HAP-1 (cell line): ENCODE measurements at regions not wholly inside any gene's neighbourhood (a gene's known extent, or its start where the extent isn't known, plus 50 kb on each side); places are given as distances from the start of the nearest gene placed in this dataset.
A peak's percentile ranks its signal among the peaks of the same experiment; 100 is the strongest.

ENCODE experiments used
- DNase-seq, 2 experiments: peaks; one replicate each; pipeline ENCODE4 v3.0.0-alpha.2; 2016 to 2020; ENCODE audit warnings: low spot score in 2 of 2
- H3K27me3 ChIP-seq: fragments of 250-450 bp; sonication (Bioruptor Pico); 2 replicates; pipeline ENCODE4 v1.5.1; 2020; ENCODE audit warnings: low read depth, mild to moderate bottlenecking, moderate library complexity
- H3K36me3 ChIP-seq: fragments of 250-450 bp; sonication (Bioruptor Pico); replicated peaks from 2 replicates; pipeline ENCODE4 v1.5.1; 2020; ENCODE audit warnings: mild to moderate bottlenecking
- H3K4me1 ChIP-seq: fragments of 250-450 bp; sonication (Bioruptor Pico); 2 replicates; pipeline ENCODE4 v1.5.1; 2020; ENCODE audit warnings: mild to moderate bottlenecking
- H3K4me3 ChIP-seq: fragments of 250-450 bp; sonication (Bioruptor Pico); 2 replicates; pipeline ENCODE4 v1.5.1; 2020; ENCODE audit warnings: mild to moderate bottlenecking, moderate library complexity
- H3K9me3 ChIP-seq: fragments of 250-450 bp; sonication (Bioruptor Pico); 2 replicates; pipeline ENCODE4 v1.5.1; 2020; ENCODE audit warnings: mild to moderate bottlenecking, moderate library complexity
- in situ Hi-C: fragments of 300-500 bp; cut with MboI; formaldehyde crosslinking; loops from 3 replicates; pipeline ENCODE4 v1.14.3; 2020; ENCODE audit warnings: low sequenced_read_pairs, inconsistent platforms, mixed read lengths

GRCh38 chr2:29974086-29974485 is 52.7 kb upstream of the ALK start:
- H3K9me3 ChIP-seq = no peaks in the 10 kb centered on the region
- no peaks in the 10 kb centered on the region for H3K36me3 ChIP-seq
- in situ Hi-C loops = no loop called here

GRCh38 chr2:29977284-29977683 is 55.9 kb upstream of the ALK start:
- no peaks in the 10 kb centered on the region for H3K36me3 ChIP-seq
- no peaks in the 10 kb centered on the region for H3K4me1 ChIP-seq
- H3K4me3 ChIP-seq = no peak overlapping the region
- H3K27me3 ChIP-seq = no peaks in the 10 kb centered on the region
- DNase-seq = no peak
- in situ Hi-C loops = no loop called here
- no peaks in the 10 kb centered on the region for H3K9me3 ChIP-seq

More at GRCh38 chr2:29974086-29974485, 52.7 kb upstream of the ALK start:
- no peak for DNase-seq
- no peaks in the 10 kb centered on the region for H3K4me1 ChIP-seq
- H3K27me3 ChIP-seq = no peaks in the 10 kb centered on the region
- H3K4me3 ChIP-seq = no peak overlapping the region

DNA sequence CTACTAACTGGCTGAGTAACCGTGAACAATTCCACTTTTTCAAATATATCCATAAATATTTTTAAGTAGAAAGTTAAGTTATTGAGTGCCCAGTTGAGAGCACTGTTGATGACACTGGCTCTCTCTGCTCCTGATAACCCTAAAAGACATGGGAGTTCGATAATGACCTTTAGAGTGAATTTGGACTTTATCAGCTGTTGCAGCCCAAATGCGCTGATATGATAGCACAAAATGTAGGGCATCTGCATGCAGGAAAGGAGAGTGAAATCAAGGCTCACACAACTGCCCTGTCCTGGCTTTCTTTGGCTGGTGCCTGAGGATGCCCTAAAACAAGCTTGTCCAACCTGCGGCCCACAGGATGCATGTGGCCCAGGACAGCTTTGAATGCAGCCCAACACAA is 60.0 kb upstream of the ALK start:
- Histone ChIP-seq H3K4me3 (no peak overlapping the region), H3K9me3 (no peaks in the 10 kb centered on the region), H3K27me3 (no peaks in the 10 kb centered on the region), H3K36me3 (no peaks in the 10 kb centered on the region), H3K4me1 (no peaks in the 10 kb centered on the region)
- DNase-seq = no peak
- in situ Hi-C loops = no loop called here

DNA sequence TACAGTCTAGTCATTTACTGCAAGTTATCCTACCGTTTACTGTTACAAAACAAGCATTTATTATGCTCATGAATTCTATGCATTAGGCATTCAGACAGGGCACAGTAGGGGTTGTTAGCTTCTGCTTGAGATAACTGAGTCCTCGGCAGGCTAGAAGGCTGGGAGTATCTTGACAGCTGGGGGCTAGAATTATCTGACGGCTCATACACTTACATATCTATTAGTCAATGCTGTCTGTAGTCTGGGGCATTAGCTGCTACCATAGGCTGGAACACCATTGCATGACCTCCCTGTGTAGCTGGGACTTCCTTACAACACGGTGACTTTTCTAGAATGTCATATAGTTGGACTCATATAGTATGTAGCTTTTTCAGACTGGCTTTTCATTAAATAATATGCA is 61.9 kb upstream of the ALK start:
- no peak overlapping the region for H3K4me3 ChIP-seq
- H3K4me1 ChIP-seq = no peaks in the 10 kb centered on the region
- no peaks in the 10 kb centered on the region for H3K9me3 ChIP-seq
- H3K27me3 ChIP-seq = no peaks in the 10 kb centered on the region
- in situ Hi-C loops = no loop called here
- no peak for DNase-seq
- H3K36me3 ChIP-seq = no peaks in the 10 kb centered on the region

GRCh38 chr2:29987146-29987545 is 65.8 kb upstream of the ALK start:
- H3K36me3 ChIP-seq = no peaks in the 10 kb centered on the region
- H3K4me3 ChIP-seq = no peak overlapping the region
- peak; percentile 7 to 20 for DNase-seq
- in situ Hi-C loops = no loop called here
- no peaks in the 10 kb centered on the region for H3K4me1 ChIP-seq
- no peaks in the 10 kb centered on the region for H3K9me3 ChIP-seq
- H3K27me3 ChIP-seq = no peaks in the 10 kb centered on the region

- H3K4me3 ChIP-seq = no peak overlapping the region
- H3K4me1 ChIP-seq = no peaks in the 10 kb centered on the region
- no peaks in the 10 kb centered on the region for H3K27me3 ChIP-seq
- no peaks in the 10 kb centered on the region for H3K36me3 ChIP-seq
- H3K9me3 ChIP-seq = no peaks in the 10 kb centered on the region
- in situ Hi-C loops = no loop called here
- no peak for DNase-seq
These were observed 68.7 kb upstream of the ALK start for GRCh38 chr2:29990129-29990528.

DNA sequence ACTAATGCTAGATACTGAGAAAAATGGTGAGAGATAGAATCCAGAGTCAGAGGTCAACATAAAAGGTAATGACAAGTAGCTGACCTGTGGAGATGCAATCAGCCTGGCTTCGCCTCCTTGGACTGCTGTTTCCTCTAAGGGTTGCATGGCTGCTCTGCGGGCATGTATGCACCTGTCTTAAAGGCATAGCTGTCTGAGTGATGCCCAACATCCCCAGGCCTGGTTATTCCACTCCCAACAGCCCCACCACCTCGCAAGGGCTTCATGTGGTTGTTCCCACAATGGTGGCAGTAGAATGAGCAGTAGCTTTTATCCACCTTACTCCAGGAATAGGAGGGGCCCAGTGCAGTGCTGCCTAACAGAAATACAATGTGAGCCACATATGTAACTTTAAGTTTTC is 69.7 kb upstream of the ALK start:
- Histone ChIP-seq H3K4me3 (no peak overlapping the region), H3K4me1 (no peaks in the 10 kb centered on the region), H3K27me3 (no peaks in the 10 kb centered on the region), H3K36me3 (no peaks in the 10 kb centered on the region), H3K9me3 (no peaks in the 10 kb centered on the region)
- in situ Hi-C loops = no loop called here
- DNase-seq = no peak

GRCh38 chr2:29995241-29995640 is 73.9 kb upstream of the ALK start:
- no peaks in the 10 kb centered on the region for H3K36me3 ChIP-seq
- H3K4me1 ChIP-seq = no peaks in the 10 kb centered on the region
- no peak overlapping the region for H3K4me3 ChIP-seq
- no peaks in the 10 kb centered on the region for H3K9me3 ChIP-seq
- DNase-seq = no peak
- no peaks in the 10 kb centered on the region for H3K27me3 ChIP-seq
- in situ Hi-C loops = no loop called here

DNA sequence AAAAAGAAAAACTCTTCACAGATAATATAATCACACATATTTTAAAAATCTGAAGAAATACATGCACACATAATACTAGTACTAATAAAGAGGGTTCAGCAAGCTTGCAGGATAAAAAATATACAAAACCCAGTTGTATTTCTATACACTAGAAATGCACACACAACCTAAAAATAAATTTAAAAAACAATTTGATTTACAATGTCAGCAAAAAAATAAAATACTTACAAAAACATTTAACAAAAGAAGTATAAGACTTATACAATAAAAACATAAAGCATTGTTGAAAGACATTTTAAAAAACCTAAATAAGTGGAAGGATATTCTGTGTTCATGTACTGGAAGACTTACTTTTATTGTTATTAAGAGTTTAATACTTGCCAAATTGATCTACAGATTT is 81.7 kb upstream of the ALK start:
- no peak overlapping the region for H3K4me3 ChIP-seq
- H3K9me3 ChIP-seq = no peaks in the 10 kb centered on the region
- no peaks in the 10 kb centered on the region for H3K4me1 ChIP-seq
- H3K27me3 ChIP-seq = no peaks in the 10 kb centered on the region
- in situ Hi-C loops = no loop called here
- no peak for DNase-seq
- H3K36me3 ChIP-seq = no peaks in the 10 kb centered on the region

- no peak for DNase-seq
- Histone ChIP-seq H3K9me3 (no peaks in the 10 kb centered on the region), H3K4me1 (no peaks in the 10 kb centered on the region), H3K36me3 (no peaks in the 10 kb centered on the region; the same call in 1 of the 2 replicates), H3K27me3 (peaks cover 10% of the 10 kb centered on the region; the same call in 1 of the 2 replicates), H3K4me3 (no peak overlapping the region)
- in situ Hi-C loops = loop anchor here (10.0 kb wide), 1 partner anchor 98 kb away; the partner anchor contains the start of gene ALK
These were observed 101.2 kb upstream of the ALK start for GRCh38 chr2:30022444-30023071.

DNA sequence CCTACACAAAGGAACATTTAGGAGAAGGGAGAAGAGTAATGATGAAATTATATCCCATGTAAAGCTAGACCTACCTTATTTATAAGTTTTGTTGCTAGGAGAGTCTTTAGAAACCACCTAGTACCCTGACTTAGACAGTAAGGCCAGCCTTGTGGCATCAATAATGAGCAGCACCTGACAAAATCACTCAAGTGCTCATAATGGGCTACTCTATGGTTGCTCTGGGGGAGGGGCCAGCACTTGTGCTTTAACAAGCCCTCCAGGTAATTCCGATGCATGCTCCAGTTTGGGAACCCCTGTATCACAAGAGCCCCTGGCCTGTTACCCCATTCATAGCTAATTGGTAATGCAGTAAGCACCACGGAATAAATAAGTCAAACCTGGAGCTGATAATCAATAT is 102.9 kb upstream of the ALK start:
- Histone ChIP-seq H3K4me1 (no peaks in the 10 kb centered on the region), H3K9me3 (no peaks in the 10 kb centered on the region), H3K36me3 (no peaks in the 10 kb centered on the region), H3K27me3 (peaks cover 8% of the 10 kb centered on the region; the same call in 1 of the 2 replicates), H3K4me3 (no peak overlapping the region)
- DNase-seq = no peak
- in situ Hi-C loops = loop anchor here (10.0 kb wide), 1 partner anchor 99 kb away; the partner anchor contains the start of gene ALK

- peak; percentile 17 to 67 for DNase-seq
- peaks cover 8% of the 10 kb centered on the region for H3K27me3 ChIP-seq
- no peaks in the 10 kb centered on the region for H3K9me3 ChIP-seq
- H3K4me1 ChIP-seq = no peaks in the 10 kb centered on the region
- H3K4me3 ChIP-seq = no peak overlapping the region
- no peaks in the 10 kb centered on the region for H3K36me3 ChIP-seq
- in situ Hi-C loops = loop anchor here (10.0 kb wide), 1 partner anchor 102 kb away; the partner anchor contains the start of gene ALK
These were observed 105.0 kb upstream of the ALK start for GRCh38 chr2:30026091-30027055.

DNA sequence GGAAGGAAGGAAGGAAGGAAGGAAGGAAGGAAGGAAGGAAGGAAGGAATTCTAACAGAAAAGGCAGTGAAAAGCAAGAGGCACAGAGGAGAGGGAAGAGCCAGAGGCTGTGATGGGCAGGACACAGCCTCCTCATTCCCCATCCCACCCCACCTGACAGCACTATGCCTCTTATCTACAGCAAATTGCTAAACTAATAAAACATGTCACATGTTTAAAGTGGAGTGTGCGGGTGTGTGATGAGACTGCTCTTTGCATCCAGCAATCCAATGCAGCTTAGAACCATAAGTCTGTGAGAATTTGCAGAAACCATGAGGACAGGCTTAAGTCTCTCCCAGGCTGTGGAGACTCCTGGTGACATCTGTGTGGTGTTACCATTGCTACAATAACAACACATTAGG is 108.4 kb upstream of the ALK start:
- in situ Hi-C loops = loop anchor here (10.0 kb wide), 1 partner anchor 105 kb away; the partner anchor contains the start of gene ALK
- no peak overlapping the region for H3K4me3 ChIP-seq
- DNase-seq = no peak
- no peaks in the 10 kb centered on the region; the same call in none of the 2 replicates for H3K27me3 ChIP-seq
- H3K36me3 ChIP-seq = no peaks in the 10 kb centered on the region
- H3K4me1 ChIP-seq = no peaks in the 10 kb centered on the region
- no peaks in the 10 kb centered on the region for H3K9me3 ChIP-seq

- H3K4me1 ChIP-seq = no peaks in the 10 kb centered on the region
- no peak overlapping the region for H3K4me3 ChIP-seq
- no peak for DNase-seq
- no peaks in the 10 kb centered on the region for H3K9me3 ChIP-seq
- in situ Hi-C loops = no loop called here
- no peaks in the 10 kb centered on the region; the same call in none of the 2 replicates for H3K27me3 ChIP-seq
- no peaks in the 10 kb centered on the region for H3K36me3 ChIP-seq
These were observed 109.0 kb upstream of the ALK start for GRCh38 chr2:30030361-30030760.
